ENCODE measurements at regions not wholly inside any gene's neighbourhood (a gene's known extent, or its start where the extent isn't known, plus 50 kb on each side); places are given as distances from the start of the nearest gene placed in this dataset.
A peak's percentile ranks its signal among the peaks of the same experiment; 100 is the strongest.
"Not testable (repeated sequence)": the region's sequence is repeated elsewhere in the genome, so short reads cannot be mapped to it uniquely, and the experiment has no call there.

DNA sequence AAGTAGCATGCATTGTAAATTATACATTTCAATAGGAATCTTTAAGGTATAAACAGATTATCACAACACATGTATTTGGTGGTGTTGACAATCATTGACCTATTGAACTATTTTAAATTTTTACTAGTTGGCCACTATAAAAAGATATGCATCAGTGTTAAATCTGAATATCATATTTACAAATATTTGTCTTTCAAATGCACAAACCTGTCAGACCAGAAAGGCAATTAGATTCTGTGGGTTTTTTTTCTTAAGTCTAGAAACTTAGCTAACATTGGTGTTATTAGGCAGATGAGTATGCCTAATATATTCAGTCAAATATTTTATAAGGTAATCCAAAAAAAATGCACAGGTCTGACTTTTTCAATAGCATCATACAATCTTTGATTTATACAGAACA lies 241.4 kb upstream of the DGKB start:
- no peak for DNase-seq (ENCODE audit: low read depth, low spot score)

DNA sequence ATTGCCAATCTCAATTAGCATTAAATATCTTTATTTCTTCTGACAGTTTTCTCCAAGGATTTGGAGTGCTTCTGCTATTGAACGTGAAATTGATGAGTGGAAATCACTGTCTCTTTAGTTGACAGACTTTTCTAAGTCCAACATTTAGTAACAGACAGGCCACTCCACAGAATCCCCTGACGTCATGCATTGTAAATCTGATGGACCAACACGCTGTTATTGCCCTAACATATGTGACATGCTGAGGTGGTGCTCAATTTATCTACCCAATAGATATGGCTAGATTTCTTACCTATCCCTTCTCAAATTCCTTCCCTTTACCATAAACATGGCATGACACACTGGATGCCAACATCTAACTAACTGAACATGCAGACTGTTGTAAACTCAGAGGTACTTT lies 240.6 kb upstream of the DGKB start:
- DNase-seq (ENCODE audit: low read depth, low spot score) = no peak

DNA sequence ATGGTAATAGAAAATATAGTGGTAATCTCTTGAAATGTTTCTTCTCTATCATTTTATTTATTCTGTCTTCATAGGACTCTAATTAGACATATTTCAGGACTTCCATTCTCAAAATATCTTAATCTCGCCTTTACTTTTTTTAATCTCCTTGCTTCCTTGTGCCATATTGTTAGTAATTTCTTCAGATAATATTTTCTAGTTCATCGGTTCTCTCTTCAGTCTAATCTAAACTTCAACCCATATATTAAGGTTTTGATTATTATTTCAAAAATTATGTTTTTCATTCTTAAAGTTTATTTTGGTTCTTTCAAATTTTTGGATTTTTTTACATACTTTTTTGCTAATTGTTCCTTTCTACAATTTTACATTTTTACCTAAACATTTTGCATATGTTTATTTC lies 237.9 kb upstream of the DGKB start:
- no peak for DNase-seq (ENCODE audit: low read depth, low spot score)

GRCh38 chr7:15131661-15132060 lies 229.1 kb upstream of the DGKB start:
- no peak for DNase-seq (ENCODE audit: low read depth, low spot score)

DNA sequence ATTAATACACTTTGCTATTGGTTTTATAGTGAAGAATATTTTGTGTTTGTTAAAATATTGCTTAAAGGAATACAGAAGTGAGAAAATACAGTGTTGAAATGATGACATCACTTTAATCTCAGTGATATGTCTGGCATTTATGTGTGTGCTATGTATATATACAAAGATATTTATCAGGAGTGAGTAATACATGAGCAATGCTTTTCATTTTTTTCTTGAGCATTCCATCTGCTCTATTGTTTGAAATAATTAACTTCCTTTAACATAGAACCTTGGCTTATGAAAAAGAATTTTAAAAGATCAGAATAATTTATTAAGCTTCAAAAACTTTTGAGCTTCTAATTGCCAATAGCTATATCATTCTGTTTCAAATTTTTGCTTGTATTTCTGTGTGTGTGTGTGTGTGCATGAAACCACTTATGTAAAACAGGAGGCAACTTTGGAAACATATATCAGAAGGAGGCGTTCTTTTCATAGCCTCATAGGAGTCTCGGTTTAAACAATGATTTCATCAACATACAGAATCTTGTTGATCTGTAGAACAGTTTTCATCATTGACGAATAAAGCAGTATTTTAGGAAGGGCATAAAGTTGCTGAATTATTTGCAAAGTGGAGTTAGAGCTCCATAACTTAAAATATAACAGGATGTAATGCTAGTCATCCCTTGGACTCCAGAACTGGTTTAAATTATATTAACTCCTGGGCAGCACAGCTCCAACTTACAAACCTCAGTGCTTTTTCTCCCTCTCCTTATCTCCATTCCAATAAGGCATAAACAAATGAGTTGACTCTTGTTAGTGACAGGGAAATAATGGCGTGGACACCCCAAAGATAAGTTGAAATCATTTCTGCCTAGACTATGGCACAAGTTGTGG lies 228.4 kb upstream of the DGKB start:
- DNase-seq (ENCODE audit: low read depth, low spot score) = no peak

DNA sequence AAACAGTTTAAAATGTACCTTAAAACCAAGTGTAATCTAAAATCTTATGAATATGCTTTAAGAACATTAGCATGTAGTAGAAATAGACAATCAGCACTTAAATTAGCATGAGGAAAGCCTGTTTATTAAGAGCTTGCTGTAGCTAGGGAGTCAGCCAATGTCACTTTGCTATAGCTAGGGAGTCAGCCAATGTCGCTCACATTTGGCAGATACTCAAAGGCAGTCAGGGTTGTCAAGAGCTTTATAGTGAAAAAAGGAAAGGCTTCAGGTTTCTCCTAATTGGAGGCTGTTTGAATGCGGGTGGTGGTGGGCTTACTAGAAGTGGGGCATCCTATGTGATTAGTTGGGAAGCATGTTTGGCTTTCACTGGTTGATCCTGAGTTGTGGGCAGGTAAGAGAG lies 226.2 kb upstream of the DGKB start:
- DNase-seq (ENCODE audit: low read depth, low spot score) = no peak

GRCh38 chr7:15126653-15127052 lies 224.1 kb upstream of the DGKB start:
- DNase-seq (ENCODE audit: low read depth, low spot score) = not testable (repeated sequence)

DNA sequence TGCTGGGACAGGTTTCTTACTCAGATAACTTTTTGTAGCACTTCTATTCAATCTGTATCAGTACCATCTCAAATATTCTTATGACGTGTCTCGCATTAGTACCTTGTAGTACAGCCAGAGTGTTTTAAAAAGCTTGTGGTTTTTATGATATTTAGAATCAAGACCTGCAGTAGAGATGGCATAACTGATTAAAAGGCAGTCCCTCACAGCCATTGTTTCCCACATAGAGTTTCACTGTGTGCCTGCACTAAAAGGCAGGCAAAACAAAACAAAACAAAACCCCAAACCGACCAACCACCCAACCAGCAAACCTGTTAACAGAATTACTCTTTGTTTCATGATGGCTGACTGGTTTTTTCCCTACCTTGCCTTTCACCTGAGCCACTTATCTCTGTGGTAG lies 221.3 kb upstream of the DGKB start:
- DNase-seq (ENCODE audit: low read depth, low spot score) = no peak

GRCh38 chr7:15113752-15114151 lies 211.2 kb upstream of the DGKB start:
- DNase-seq (ENCODE audit: low read depth, low spot score) = no peak

DNA sequence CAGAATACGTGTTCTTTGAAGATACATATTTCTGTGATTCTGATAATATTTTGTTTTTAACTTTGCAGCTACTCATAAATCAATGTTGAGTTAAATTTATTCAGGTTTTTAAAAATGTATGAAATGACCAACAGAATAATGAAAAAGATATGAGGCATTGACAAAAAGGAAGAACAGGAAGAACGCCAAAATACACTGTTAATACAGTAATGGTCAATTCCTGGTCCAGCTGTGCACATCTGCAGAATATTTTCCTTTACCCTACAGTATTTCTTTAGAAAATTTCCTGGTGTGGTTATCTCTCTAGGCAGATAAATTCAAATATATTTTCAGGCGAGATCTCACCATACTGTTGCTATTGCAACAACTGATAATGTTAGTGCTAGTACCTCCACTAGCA lies 203.2 kb upstream of the DGKB start:
- no peak for DNase-seq (ENCODE audit: low read depth, low spot score)

- no peak for DNase-seq (ENCODE audit: low read depth, low spot score)
Observed at GRCh38 chr7:15104411-15105092, 202.0 kb upstream of the DGKB start.

DNA sequence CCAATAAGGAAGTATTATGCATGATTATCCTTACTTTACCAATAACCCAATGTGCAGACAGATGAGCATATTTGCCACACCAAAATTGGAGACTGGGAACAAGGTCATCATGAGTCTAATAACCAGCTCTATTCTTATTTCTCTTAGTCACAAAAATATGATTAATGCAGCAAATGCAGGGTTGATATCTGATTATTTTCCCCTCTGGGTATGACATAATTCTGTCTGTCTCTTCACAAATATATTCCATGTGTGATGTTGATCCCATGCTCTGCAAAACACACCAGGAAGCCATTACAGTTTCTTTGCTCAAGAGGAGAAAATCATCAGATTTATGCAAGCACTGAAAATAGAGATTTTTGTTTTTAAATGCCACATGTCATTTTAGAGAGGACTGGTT lies 196.5 kb upstream of the DGKB start:
- no peak for DNase-seq (ENCODE audit: low read depth, low spot score)

DNA sequence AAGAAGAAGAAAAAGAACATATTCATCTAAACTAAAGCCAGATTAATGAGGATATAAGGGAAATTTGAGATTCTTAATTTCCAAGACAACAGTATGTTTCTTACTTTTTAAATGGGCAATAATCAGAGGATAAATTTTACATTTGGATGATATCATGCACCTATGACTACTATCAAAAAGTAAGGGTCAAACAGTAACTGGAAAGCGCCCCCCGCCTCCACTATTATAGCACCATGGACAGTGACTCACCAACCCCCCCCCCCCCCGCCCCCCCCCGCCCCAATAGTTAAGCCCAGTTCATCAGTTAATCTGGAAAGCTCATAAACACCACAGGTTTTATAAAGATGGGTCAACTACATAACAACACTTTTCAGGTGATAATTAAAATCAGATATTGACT lies 194.3 kb upstream of the DGKB start:
- no peak for DNase-seq (ENCODE audit: low read depth, low spot score)

DNA sequence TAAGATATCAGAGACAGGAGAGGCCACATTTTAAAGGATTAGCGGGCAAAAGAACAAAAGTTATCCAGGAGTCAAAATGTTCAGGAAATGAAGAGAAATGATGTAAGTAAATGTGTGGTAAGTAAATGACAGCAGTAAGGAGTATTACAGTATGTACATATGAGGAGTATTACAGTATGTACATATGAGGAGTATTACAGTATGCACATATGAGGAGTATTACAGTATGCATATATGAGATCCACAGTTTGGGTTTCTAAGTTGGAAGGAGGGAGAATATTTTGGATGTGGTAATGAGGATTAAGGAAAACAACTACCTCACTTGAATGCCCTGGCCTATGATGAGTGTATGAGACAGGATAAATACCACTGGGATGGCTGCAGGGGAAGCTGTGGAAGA lies 192.4 kb upstream of the DGKB start:
- DNase-seq (ENCODE audit: low read depth, low spot score) = no peak

- peak; percentile 3 for DNase-seq (ENCODE audit: low read depth, low spot score)
Observed at GRCh38 chr7:15087771-15088170, 185.2 kb upstream of the DGKB start.

- no peak for DNase-seq (ENCODE audit: low read depth, low spot score)
Observed at GRCh38 chr7:15086862-15087261, 184.3 kb upstream of the DGKB start.

- DNase-seq (ENCODE audit: low read depth, low spot score) = no peak
Observed at GRCh38 chr7:15086131-15086611, 183.6 kb upstream of the DGKB start.

DNA sequence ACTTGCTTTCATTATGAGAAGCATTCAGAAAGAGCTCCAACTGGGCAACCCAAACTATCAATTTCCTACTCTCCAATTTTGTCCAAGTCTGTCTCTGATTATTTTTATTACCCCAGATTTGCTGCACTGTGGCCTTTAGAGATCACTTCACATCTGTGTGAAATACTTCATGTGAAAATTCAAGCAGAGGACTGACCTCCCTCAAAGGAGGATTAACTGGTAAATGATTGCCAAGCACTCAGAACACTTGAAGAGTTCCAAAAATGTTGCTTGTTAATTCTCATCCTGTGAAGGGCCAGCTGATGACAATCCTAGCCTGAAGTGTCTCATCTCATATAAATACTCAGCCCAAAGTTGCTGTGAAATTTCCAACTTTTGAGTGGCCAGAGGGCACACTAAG lies 182.8 kb upstream of the DGKB start:
- no peak for DNase-seq (ENCODE audit: low read depth, low spot score)

GRCh38 chr7:15084368-15084767 lies 181.8 kb upstream of the DGKB start:
- DNase-seq (ENCODE audit: low read depth, low spot score) = no peak

- DNase-seq (ENCODE audit: low read depth, low spot score) = no peak
Observed at GRCh38 chr7:15081891-15082290, 179.3 kb upstream of the DGKB start.

DNA sequence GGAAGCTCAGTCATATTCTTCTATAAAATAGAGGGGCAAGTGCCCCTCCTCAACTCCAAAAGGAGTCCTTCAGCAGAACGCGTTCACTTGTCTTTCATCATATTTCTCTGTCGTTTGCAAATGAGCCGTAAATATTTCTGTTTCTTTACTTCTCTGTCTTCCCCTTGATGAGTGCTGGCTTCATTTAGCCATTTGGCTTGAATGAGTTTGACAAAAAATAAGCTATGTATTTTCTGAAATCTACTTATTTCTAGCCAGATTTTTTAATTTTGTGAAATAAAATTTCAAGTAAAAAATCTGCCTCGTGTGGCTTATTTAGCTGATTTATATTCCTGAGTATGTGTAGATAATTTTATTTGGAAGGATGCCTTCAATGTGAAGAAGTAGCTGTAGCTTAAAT lies 170.8 kb upstream of the DGKB start:
- no peak for DNase-seq (ENCODE audit: low read depth, low spot score)

DNA sequence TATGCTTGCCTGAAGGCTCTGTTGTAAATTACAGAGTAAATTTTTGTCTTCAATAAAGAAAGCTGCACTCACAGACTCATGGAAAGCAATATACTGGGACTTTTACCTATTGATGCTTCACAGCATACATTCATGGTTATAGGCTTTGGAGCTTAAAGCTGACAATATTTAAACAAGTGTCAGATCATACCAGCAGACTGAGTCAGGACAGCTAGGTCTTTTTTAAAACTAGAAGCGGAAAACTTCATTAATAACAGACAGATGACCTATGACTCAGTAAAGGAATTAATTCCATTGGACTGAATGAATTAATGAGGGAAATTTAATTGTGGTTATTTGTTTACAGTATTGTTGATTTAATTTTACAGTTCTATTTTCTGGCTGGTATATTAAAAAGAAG lies 165.8 kb upstream of the DGKB start:
- DNase-seq (ENCODE audit: low read depth, low spot score) = no peak

- DNase-seq (ENCODE audit: low read depth, low spot score) = no peak
Observed at GRCh38 chr7:15057272-15057671, 154.7 kb upstream of the DGKB start.
